Limb (tissue), 2 donors: ENCODE measurements at regions not wholly inside any gene's neighbourhood (a gene's known extent, or its start where the extent isn't known, plus 50 kb on each side); places are given as distances from the start of the nearest gene placed in this dataset.

Experiments
- DNase-seq, 2 donors: peaks; one replicate each; pipeline ENCODE4 v3.0.0-alpha.2; 2016; ENCODE audit errors: extremely low spot score in 2 of 2

DNA sequence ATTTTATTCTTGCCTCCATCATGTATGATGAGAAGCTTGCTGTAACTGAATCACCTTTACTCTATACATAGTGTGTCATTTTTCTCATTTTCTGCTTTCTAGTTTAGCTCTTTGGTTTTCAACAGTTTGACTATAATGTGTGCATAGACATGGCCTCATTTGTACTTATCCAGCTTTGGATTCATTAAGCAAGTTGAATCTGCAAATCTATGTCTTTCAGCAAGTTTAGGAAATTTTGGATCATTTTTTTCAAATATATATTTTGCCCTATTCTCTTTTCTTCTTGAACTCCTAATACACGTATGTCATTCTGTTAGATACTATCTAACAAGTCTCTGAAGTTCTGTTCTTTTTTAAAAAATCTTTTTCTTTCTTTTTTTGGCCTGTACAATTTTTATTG, 57.8 kb downstream of the PRLHR start:
- no peak for DNase-seq

DNA sequence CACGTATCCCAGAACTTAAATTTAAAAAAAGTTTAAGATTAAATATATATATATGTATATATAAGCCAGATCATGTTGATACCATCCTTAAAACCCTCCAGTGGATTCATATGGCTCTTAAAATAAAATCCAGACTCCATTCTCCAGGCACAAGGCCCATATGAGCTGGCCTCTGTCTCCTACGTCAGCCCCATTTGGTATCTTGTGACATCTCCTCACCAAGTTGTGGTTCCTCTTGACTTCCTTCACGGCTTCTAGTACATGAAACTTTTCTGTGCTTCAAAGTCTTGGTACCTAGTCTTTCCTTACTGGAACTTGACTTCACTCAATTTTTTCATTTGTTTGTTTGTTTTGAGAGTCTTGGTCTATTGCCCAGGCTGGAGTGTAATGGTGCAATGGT, 61.3 kb downstream of the PRLHR start:
- no peak for DNase-seq

DNA sequence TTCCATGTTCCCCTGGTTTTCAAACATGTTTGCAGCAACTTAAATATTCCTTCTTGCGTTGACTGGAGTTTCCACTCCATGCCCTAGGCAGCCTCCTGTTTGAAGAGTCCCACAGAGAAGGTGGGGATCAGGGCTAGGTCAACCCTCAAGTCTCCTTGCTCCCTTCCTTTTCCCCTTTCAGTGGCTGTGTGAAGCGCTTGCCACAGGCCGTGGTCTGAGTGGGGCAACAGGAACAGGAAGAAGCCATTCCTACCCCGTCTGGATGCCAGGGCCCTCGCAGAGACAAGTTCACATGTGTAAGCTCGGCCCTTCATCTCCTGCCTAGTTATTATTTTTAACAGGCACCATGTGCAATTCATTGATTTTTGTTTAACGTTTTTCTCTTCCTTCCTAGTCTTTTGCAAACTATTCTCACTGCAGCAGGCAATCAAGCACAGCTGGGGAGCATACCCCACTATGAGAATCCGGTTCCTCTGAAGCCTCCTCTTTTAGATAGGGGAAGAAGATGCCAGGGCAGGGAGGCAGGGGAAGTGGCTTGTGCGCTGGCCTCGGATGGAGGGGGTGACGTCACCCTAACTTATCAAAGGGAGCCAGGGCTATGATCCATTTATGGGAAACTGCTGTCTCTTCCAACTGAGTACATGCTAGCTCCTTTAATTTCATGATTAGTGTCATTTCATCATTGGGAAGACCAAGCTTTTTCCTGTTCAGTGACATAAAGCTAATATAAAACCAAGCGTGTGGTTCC, 64.2 kb downstream of the PRLHR start:
- peak in 1 of 2 donors; percentile 27 for DNase-seq

DNA sequence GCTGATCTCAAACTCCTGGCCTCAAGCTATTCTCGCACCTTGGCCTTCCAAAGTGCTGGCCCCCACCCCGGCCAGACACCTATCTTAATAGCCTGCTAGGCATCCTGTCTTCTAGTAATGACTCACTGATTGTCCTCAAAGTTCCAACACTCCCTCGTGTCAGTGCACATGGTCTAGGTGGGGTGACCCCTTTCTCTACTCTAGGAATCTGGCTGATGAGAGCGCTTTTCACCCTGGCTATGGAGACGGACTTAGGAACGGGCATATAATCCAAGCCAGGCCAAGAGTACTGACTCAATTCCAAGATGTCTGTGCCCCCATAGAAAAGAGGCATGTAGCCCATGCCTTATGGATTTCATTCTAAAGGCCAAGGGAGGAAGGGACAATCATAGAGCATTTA, 67.0 kb downstream of the PRLHR start:
- no peak for DNase-seq

DNA sequence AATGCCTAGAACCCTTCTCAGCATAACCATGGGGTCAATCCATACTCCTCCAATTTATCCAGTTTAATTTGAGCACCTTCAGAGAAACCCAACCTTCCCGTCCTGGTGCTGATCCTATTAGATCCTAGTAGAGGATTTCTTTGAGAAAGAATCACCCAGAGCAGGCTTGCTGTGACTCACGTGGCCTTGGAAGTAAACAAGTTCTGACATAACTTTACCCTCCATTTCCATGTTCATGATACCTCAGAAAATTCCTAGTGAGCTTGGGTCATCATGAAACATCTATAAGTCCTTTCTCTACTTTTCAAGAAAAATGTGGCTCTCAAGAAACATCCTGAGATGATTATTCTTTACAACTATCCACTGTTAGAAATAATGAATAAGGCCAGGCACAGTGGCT, 71.7 kb downstream of the PRLHR start:
- DNase-seq, result no peak

DNA sequence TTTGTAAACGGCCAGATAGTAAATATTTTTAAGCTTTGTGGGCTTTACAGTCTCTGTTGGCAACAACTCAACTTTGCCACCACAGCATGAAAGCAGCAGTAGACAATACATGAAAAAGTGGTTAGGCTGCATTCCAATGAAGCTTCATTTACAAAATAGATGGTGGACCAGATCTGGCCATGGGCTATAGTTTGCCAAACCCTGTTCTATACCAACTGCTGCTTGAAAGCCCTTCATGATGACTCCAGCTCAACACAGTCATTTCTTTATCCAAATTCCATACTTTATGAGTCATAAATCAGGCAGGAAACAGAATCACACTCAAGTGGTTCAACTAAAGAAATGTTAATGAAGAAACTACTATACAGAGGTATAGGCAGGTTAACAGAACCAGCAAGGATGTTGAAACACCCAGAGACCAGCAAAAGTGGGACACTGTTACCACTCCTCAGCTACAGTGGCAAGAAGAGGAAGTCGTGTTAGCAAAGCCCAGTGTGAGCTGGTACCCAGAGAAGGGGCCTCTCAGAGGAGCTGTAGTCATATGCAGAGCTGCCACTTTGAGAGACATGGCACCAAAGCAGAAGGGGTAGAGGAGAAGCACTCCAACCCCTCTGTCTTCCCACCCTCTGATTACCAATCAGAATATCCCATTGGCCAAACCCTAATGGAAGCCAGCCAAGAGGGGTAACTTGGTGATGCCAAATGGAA, 72.5 kb downstream of the PRLHR start:
- no peak for DNase-seq

DNA sequence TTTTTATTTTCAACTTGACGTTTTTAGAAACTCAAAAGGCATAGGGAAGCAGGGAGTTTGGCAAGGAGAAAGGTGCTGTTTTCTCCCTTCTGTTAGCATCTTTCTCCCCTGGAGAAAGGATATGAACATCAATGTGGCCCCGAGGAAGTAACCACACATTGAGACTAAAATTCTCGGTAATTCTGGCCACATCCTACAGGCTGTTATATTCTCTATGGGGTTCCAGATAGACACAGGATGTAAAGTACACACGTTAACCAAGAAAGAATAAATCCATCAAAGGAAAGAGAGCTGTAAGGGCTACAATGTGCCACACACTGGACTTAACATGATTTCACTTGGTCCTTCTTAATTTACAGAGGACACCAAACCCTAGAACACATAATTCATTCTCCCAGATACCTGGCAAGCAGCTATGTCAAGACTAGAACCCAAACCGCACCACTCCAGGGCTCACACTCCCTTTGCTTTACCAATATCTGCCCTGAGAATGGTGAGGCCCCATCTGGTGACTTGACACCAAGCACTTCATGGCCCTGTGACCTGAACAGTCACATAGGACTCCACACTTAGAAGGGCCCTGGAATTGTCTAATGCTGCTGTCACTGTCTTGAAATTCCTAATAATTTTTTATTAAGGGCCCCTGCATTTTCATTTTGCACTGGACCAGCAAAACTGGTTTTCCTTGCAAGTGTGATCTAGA, 73.9 kb downstream of the PRLHR start:
- no peak for DNase-seq

DNA sequence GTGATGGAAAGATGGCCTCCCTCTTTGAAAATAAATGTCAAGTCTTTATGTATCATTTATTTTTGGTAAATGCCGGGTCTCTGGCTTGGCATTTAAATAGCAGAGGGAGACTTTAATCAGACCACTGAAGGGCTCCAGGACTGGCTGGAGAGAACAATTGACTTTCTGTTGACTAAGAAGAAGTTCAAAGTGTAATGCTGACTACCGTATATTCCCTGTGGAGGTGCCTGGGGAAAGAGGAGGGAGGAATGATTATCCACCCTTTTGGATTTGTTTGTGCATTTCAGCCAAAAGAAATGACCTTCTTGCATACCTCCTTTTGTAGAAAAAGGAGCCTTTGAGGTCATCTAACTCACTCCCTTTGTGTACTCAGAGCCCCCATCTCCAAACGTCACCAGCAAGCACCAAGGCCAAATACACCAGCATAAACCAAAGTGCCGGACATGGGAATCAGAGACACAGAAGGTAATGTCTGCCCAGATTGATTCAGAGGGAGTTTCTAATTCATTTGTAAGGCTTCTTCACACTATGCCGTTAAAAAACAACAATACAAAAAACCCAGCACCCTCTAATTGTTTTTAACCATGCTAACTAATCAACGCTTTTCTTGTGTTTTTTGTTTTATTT, 75.2 kb downstream of the PRLHR start:
- no peak for DNase-seq

DNA sequence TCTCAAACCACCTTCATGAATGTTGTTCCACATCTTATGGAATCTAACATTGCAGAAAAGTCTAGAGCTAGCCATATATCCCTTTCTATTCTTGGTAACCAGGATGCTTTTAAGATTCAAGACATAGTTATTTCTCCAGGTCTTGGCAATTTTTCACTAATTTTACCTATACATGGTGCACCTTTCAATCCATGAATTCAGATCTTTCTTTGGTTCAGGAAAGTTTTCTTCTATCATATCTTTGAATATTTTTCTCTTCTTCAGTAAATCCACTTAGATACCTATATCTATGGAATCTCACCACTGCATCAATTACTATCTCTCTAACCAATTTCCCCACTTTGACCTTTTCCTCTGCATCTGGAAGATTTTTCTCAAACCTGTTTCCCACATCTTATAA, 77.4 kb downstream of the PRLHR start:
- DNase-seq, result no peak

DNA sequence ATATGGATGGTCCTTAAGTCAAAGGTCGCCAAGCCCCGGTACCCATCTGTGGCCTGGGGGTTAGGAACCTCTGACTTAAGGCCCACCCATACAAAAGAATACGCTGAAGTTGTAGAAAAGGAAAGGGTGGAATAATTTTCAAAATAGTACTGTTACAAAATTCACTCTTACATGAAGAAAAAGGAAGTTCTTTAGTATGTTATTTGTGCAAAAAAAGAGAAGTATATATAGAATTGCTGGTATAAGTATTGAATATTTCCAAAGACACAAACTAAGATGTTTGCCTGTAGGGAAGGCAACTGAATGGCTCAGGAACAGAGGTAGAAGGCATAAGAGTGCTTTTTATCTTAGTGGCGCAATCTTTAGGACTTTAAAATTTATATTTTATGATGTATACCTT, 78.7 kb downstream of the PRLHR start:
- DNase-seq, result no peak

DNA sequence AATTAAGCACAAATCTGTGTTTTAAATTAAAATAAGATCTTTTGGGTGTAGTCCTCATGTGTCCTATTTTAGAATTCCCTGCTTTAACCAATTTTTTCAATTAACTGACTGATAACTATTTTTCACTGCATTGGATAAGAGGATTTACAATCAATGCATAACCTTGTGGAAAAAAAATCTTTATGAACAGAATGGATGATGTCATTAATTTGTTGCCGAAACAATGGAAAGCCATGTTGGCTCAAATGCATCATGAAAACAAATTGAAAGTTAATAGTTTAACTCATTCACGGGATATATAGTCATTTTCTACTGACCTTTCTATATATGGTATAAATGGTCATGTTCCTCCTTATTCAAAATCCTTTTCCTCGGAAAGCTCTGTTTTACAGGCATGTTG, 82.3 kb downstream of the PRLHR start:
- DNase-seq, result no peak

DNA sequence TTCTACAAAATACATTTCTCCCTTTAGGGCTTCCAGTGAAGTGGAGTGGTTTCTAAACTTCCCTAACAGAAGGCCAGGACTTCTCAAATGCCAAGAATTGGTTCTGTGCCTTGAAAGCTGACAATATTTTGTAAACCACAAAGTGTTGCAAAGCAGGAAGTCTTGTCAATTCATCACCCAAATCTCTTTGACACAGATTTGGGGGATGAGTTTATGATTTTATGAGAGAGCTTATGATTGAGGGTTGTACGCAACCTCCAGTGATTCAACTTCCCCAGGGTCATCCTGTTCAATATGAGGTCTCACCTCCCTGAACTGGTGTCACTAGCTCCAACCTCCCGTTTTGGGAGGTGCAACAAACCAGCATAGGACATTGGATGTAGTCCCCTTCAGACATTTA, 83.7 kb downstream of the PRLHR start:
- DNase-seq, result no peak

DNA sequence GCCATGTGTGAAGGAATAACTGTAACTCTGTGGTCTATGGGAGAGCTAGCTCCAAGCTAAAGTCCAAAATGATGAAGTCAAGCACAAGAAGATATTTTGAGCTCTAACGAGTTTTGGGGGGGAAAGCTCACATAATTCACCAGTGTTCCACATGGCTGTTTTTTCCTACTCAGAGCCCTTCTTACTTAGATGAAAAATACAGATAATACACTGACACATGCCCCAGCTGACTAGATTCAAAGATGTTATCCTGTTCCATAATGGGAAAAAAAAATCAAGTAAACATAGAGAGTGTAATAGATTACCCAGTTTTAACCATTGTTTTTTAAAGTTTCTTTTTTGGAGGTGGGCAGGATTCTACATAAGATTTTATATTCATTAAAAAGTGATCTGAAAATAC, 86.6 kb downstream of the PRLHR start:
- no peak for DNase-seq

DNA sequence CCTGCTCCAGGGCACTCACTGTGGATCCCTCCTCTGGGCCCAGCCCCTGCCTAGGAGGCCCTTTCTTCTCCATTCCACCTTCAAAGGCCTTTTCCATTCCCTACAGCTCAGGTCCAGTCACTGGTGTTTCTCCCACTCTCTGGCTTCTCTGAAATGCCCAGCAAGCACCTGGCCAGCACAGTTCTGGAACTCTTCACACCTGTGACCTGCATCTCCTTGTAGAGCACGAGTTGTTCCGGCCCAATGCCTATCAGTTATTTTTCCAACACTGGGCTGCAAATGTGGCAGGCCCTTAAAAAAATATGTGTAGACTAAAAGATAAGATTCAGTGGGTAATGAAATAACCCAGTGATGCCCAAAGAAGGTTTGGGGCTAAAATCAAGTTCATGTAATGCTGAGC, 87.1 kb downstream of the PRLHR start:
- no peak for DNase-seq

DNA sequence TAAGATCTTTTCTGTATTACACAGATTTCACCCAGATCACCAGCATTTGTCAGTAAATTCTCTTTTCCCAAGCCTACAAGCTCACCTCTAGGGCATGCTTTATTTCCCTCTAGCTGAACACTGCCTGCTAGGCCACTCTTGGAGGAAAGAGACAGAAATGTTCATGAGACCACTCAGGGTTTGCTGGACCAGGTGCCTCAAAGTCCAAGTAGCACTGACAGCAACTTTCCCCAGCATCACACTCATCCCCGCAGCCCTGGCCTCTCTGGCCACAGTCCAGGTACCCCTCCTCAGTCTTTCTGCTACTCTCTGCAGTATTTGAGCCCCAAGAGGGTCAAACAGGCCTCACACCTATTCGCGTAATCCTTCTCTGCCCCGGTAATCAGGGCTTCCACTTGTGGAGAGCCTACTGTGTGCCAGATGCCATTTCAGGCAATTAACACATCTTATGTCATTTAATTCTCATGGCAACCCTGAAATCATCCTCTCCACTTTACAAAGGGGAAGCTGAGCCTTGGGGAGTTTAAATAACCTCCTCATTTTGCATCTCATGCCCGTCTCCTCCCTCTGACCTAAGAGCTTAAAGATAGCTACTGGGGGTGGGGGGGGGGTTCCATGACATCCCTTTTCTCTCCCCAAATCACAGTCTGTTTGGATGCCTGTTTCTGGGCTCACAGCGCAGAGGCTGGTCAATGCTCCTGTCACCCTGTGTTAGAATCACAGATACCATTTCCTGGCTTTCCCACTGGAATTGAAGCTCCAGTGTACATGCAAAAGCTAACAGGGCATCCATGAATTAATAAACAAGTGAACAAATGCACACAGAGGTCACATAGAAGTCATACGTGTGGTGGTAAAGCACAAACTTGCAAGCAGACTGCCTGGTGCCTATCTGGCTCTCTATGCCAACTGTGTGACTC, 88.5 kb downstream of the PRLHR start:
- DNase-seq, result no peak

DNA sequence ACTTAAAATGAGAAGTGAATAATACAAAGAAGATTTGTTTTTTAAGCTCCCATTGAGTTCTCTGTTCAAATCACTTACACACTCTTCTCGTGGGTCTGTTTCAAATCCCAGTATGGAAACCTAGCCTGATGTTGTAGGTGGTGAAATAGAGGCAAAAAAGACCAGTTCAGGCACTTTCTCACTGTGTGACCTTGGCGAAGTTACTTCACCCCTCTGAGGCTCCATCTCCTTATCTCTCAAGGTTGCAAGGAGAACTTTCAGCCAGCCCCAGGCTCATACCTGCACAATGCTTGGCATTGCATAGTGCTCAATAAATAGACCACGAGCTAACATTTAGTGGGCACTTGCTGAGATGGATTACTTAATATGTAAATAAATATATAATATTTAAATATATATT, 90.1 kb downstream of the PRLHR start:
- no peak for DNase-seq

DNA sequence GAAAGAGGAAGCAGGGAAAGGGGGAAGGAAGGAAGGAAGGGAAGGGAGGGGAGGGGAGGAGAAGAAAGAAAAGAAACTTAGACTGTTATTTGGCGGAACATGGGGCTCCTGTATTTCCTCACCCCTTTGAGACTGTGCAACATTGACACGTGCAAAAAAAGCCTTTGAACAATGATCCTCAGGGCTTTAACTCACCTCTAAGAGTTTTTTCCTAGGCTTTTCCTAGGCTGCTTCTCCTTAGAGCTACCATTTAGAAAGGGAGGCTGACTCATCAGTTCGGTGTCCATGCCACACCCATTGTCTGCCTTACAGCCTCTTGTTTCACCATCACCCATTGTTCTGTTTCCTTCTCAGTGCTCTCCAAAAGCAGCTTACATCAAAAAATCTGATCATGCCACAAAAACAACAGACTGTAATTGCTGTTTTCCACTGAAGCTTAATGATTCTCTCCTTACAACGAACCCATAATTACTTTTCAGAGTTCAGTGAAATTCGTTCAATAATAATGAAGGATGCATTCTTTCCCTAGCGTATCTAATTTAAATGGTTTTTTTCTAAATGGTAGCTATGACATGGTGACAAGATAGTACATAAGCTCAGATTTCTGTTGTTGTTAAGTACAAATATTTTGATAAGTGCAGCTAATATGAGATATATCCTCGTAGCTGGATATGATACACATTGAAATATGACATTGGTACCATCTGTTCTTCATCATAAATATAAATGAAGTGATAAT, 90.8 kb downstream of the PRLHR start:
- DNase-seq, result no peak

DNA sequence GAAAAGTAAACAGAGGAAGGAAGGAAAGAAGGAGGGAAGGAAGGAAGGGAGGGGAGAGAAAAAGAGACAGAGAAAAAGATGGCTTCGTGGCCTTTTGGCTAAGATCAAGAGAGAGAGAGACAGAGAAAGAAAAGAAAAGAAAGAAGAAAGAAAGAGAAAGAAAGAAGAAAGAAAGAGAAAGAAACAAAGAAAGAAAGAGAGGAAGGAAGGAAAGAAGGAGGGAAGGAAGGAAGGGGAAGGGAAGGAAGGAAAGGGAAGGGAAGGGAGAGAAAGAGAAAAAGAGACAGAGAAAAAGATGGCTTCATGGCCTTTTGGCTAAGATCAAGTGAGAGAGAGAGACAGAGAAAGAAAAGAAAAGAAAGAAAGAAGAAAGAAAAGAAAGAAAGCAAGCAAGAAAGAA, 91.4 kb downstream of the PRLHR start:
- DNase-seq, result no peak

DNA sequence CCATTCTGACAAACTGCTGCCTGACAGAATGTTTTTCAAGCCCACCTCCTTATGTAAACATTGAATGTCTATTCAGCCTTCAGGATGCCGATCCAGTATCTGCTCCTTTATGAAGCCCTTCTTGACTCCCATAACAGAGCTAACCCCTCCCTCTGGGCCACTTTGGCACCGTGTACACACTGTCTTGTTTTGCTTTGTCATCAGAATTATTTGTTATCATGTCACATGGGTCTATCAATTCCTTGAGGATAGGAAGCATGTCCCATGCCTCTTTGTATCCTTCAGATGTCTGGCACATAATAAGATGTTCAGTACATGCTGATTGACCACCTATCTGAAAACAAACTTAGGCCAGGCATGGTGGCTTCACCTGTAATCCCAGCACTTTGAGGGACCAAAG, 92.3 kb downstream of the PRLHR start:
- no peak for DNase-seq

DNA sequence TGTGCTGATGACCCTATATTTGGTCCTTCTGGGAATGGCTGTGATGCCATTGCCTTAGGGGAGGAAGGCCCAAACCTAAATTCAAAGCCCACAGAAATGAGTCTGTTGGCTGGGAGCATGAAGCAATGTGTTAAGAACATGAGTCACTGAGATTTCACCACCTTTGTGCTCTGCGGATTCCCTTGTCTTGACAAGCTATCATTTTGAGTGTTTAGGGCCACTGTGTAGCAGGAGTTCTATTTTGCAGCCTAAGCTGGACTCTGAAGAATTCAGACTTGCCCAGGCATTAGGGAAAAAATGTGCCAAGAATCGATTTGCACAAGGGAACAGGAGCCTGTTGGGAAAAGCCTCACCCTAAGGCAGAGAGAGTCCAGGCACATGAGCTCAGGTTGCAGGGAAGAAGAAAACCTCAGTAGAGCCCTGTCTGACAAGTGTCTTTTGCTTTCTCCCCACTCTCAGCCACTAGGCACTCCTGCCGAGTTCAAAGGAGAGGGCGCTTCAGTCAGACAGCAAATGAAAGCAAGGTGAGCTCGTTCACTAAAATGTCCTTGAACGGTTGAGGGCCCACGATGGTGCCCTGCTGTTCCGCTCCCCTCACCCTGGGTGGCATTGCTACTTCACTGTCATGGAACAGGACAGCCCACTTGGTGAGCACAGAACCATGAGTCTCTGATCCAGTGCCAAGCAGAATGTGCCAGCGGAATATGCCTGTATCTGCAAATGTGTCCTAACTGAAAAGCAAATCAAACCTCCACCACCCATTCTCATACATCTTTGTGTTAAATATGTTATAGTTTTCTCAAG, 93.6 kb downstream of the PRLHR start:
- no peak for DNase-seq
